ENCODE measurements at regions not wholly inside any gene's neighbourhood (a gene's known extent, or its start where the extent isn't known, plus 50 kb on each side); places are given as distances from the start of the nearest gene placed in this dataset.

DNA sequence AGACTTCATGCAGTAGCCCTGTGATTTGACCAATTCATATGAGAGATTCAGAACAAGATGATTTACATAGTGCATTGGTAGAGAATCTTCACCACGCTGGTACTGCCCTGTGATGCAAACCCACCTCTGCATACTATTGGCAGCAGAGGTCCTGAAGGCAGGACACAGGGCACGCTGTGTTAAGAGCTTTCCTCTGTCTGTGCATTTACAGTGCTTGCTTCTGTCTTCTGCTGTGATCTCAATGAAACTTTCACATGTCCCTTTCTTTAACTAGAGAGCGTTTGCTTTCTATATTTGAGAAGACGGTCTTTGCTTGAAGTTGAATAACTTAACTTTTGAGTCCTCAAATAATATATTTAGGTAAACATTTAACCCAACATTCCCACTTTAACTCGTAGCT lies 219.0 kb upstream of the SPRY2 start:
- TF ChIP-seq POLR2AphosphoS5 (IDR thresholded peaks at IDR 0.05), result no peak
- TF ChIP-seq MXI1 (conservative IDR thresholded peaks at IDR 0.05; ENCODE audit: poor library complexity, severe bottlenecking), result no peak
- TF ChIP-seq, protein P1, sequence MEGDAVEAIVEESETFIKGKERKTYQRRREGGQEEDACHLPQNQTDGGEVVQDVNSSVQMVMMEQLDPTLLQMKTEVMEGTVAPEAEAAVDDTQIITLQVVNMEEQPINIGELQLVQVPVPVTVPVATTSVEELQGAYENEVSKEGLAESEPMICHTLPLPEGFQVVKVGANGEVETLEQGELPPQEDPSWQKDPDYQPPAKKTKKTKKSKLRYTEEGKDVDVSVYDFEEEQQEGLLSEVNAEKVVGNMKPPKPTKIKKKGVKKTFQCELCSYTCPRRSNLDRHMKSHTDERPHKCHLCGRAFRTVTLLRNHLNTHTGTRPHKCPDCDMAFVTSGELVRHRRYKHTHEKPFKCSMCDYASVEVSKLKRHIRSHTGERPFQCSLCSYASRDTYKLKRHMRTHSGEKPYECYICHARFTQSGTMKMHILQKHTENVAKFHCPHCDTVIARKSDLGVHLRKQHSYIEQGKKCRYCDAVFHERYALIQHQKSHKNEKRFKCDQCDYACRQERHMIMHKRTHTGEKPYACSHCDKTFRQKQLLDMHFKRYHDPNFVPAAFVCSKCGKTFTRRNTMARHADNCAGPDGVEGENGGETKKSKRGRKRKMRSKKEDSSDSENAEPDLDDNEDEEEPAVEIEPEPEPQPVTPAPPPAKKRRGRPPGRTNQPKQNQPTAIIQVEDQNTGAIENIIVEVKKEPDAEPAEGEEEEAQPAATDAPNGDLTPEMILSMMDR (IDR thresholded peaks at IDR 0.05; ENCODE audit: poor library complexity, severe bottlenecking), result no peak
